K562 (cell line): ENCODE measurements at regions not wholly inside any gene's neighbourhood (a gene's known extent, or its start where the extent isn't known, plus 50 kb on each side); places are given as distances from the start of the nearest gene placed in this dataset.
A peak's percentile ranks its signal among the peaks of the same experiment; 100 is the strongest.

Source experiments
- CBFA2T2 ChIP-seq: fragments of 450-650 bp; conservative IDR thresholded peaks from 2 replicates; pipeline ENCODE4 v1.6.1; 2017; ENCODE audit warnings: mild to moderate bottlenecking
- CHCHD3 ChIP-seq: fragments of 250-450 bp; sonication (Bioruptor Pico); IDR thresholded peaks from 2 replicates; pipeline ENCODE4 v2.1.2; 2022; ENCODE audit warnings: mild to moderate bottlenecking
- CHD2 ChIP-seq: IDR thresholded peaks from 2 replicates; pipeline ENCODE4 v1.6.1; 2011; ENCODE audit warnings: low read depth, low read length
- EGR1 ChIP-seq: fragments of 450-650 bp; conservative IDR thresholded peaks from 2 replicates; pipeline ENCODE4 v1.6.1; 2017; ENCODE audit warnings: mild to moderate bottlenecking
- ETV6 ChIP-seq, 3 experiments: fragments of 150-350 bp in 1 of 3; sonication (generic) in 1 of 3; formaldehyde crosslinking in 1 of 3; IDR thresholded peaks; 2 replicates each; pipeline versions ENCODE4 v1.6.1 to v1.8.0; 2014 to 2022; ENCODE audit warnings: borderline replicate concordance in 2 of 3, low read depth in 2 of 3, antibody characterized with exemption in 1 of 3, low read length in 1 of 3, mild to moderate bottlenecking in 1 of 3, missing genetic modification reagents in 1 of 3
- HBP1 ChIP-seq: fragments of 450-650 bp; formaldehyde crosslinking; IDR thresholded peaks from 2 replicates; pipeline ENCODE4 v1.4.0; 2022; ENCODE audit warnings: missing genetic modification characterization
- HDAC2 ChIP-seq: fragments of 450-650 bp; IDR thresholded peaks from 2 replicates; pipeline ENCODE4 v1.6.1; 2016; ENCODE audit warnings: mild to moderate bottlenecking
- HOMEZ ChIP-seq: fragments of 250-450 bp; sonication (Bioruptor Pico); IDR thresholded peaks from 2 replicates; pipeline ENCODE4 v1.4.0; 2020; ENCODE audit warnings: mild to moderate bottlenecking, moderate library complexity
- KDM1A ChIP-seq, 2 experiments: fragments of 450-650 bp; IDR thresholded peaks; 2 replicates each; pipeline ENCODE4 v1.6.1; 2016; ENCODE audit warnings: mild to moderate bottlenecking in 2 of 2
- KDM2B ChIP-seq: fragments of 250-450 bp; sonication (Bioruptor Pico); IDR thresholded peaks from 2 replicates; pipeline ENCODE4 v1.8.0; 2021; ENCODE audit warnings: mild to moderate bottlenecking, moderate library complexity
- MBD2 ChIP-seq: sonication (generic); IDR thresholded peaks from 2 replicates; pipeline ENCODE4 v1.6.1; 2016; ENCODE audit warnings: low read depth, borderline replicate concordance
- NCOR1 ChIP-seq: fragments of 450-650 bp; IDR thresholded peaks from 2 replicates; pipeline ENCODE4 v1.6.1; 2016; ENCODE audit warnings: mild to moderate bottlenecking, moderate library complexity
- NR2F6 ChIP-seq: fragments of 450-650 bp; formaldehyde crosslinking; IDR thresholded peaks from 2 replicates; pipeline ENCODE4 v1.4.0; 2020; ENCODE audit warnings: mild to moderate bottlenecking
- NR4A1 ChIP-seq, 2 experiments: fragments of 250-450 bp in 1 of 2; fragments of 450-650 bp in 1 of 2; sonication (Bioruptor Pico) in 1 of 2; IDR thresholded peaks; 2 replicates each; pipeline versions ENCODE4 v1.4.0 to v1.6.1; 2016 to 2020; ENCODE audit warnings: mild to moderate bottlenecking in 2 of 2, missing compliant biosample characterization in 1 of 2, missing genetic modification characterization in 1 of 2, moderate library complexity in 1 of 2
- RCOR1 ChIP-seq, 2 experiments: IDR thresholded peaks; 2 replicates each; pipeline ENCODE4 v1.6.1; 2012; ENCODE audit warnings: low read depth in 2 of 2, low read length in 2 of 2, borderline replicate concordance in 1 of 2, improper control_type of control experiment in 1 of 2
- RFX7 ChIP-seq: fragments of 250-450 bp; sonication (Bioruptor Pico); IDR thresholded peaks from 2 replicates; pipeline ENCODE4 v1.5.1; 2021; ENCODE audit warnings: mild to moderate bottlenecking
- TAF1 ChIP-seq: IDR thresholded peaks from 2 replicates; pipeline ENCODE4 v1.6.1; 2011; ENCODE audit warnings: mild to moderate bottlenecking, low read length, moderate library complexity; ENCODE audit not compliant: insufficient read depth, control insufficient read depth, severe bottlenecking; ENCODE audit errors: extremely low read depth
- TOE1 ChIP-seq, 2 experiments: fragments of 450-650 bp in 1 of 2; sonication (generic) in 1 of 2; formaldehyde crosslinking in 1 of 2; IDR thresholded peaks; 2 replicates each; pipeline versions ENCODE4 v1.7.1 to v1.8.0; 2016 to 2022; ENCODE audit warnings: borderline replicate concordance in 2 of 2, mild to moderate bottlenecking in 2 of 2, antibody characterized with exemption in 1 of 2, inconsistent platforms in 1 of 2, low read depth in 1 of 2, missing genetic modification reagents in 1 of 2, moderate library complexity in 1 of 2
- ZFPM2 ChIP-seq: fragments of 250-450 bp; sonication (Bioruptor Pico); IDR thresholded peaks from 2 replicates; pipeline ENCODE4 v1.5.1; 2022; ENCODE audit warnings: mild to moderate bottlenecking
- ZNF263 ChIP-seq: sonication (generic); formaldehyde crosslinking; IDR thresholded peaks from 2 replicates; pipeline ENCODE4 v1.8.0; 2022; ENCODE audit warnings: mild to moderate bottlenecking, missing genetic modification reagents, borderline replicate concordance
- ZNF584 ChIP-seq: fragments of 200-800 bp; sonication (Bioruptor generic); IDR thresholded peaks from 2 replicates; pipeline ENCODE4 v1.6.1; 2016; ENCODE audit warnings: low read depth, mild to moderate bottlenecking, missing genetic modification characterization, missing compliant biosample characterization
- TF ChIP-seq, protein P1 (sequence below): IDR thresholded peaks from 3 replicates; pipeline ENCODE4 v1.6.1; 2011; ENCODE audit warnings: borderline replicate concordance, mild to moderate bottlenecking, moderate library complexity; ENCODE audit not compliant: insufficient read length; ENCODE audit errors: extremely low read depth

GRCh38 chr20:1707588-1708449, 50.2 kb upstream of the SIRPG start (continued):
- TF ChIP-seq RFX7 (CRISPR knock-in tag) (no peak), HBP1 (CRISPR knock-in tag) (no peak), KDM1A (IDR thresholded peaks at IDR 0.05) (no peak), NCOR1 (peak; percentile 54), TAF1 (no peak), CHD2 (no peak), ETV6 (IDR thresholded peaks at IDR 0.05; ENCODE audit: borderline replicate concordance in 1 of 2, low read depth in 2 of 2, low read length in 1 of 2) (no peak), ETV6 (CRISPR knock-in tag; IDR thresholded peaks at IDR 0.05; ENCODE audit: borderline replicate concordance) (no peak), ZNF263 (CRISPR knock-in tag) (peak; percentile 71), HOMEZ (CRISPR knock-in tag) (no peak), HDAC2 (no peak), RCOR1 (IDR thresholded peaks at IDR 0.05; ENCODE audit: borderline replicate concordance in 1 of 2, low read depth in 2 of 2, low read length in 2 of 2) (peak in 1 of 2 experiments; percentile 26; a peak in 1 of 4 replicates), NR2F6 (CRISPR knock-in tag) (no peak), NR4A1 (CRISPR knock-in tag; IDR thresholded peaks at IDR 0.05) (no peak), NR4A1 (tag; IDR thresholded peaks at IDR 0.05) (no peak), ZFPM2 (CRISPR knock-in tag) (no peak), MBD2 (no peak), TOE1 (IDR thresholded peaks at IDR 0.05; ENCODE audit: borderline replicate concordance) (no peak), TOE1 (CRISPR knock-in tag; IDR thresholded peaks at IDR 0.05; ENCODE audit: borderline replicate concordance, low read depth) (no peak), KDM2B (CRISPR knock-in tag) (no peak), ZNF584 (CRISPR knock-in tag) (no peak), CHCHD3 (no peak), CBFA2T2 (peak; percentile 58), EGR1 (no peak)
- TF ChIP-seq, protein P1, sequence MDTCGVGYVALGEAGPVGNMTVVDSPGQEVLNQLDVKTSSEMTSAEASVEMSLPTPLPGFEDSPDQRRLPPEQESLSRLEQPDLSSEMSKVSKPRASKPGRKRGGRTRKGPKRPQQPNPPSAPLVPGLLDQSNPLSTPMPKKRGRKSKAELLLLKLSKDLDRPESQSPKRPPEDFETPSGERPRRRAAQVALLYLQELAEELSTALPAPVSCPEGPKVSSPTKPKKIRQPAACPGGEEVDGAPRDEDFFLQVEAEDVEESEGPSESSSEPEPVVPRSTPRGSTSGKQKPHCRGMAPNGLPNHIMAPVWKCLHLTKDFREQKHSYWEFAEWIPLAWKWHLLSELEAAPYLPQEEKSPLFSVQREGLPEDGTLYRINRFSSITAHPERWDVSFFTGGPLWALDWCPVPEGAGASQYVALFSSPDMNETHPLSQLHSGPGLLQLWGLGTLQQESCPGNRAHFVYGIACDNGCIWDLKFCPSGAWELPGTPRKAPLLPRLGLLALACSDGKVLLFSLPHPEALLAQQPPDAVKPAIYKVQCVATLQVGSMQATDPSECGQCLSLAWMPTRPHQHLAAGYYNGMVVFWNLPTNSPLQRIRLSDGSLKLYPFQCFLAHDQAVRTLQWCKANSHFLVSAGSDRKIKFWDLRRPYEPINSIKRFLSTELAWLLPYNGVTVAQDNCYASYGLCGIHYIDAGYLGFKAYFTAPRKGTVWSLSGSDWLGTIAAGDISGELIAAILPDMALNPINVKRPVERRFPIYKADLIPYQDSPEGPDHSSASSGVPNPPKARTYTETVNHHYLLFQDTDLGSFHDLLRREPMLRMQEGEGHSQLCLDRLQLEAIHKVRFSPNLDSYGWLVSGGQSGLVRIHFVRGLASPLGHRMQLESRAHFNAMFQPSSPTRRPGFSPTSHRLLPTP: no peak
